ENCODE measurements at regions not wholly inside any gene's neighbourhood (a gene's known extent, or its start where the extent isn't known, plus 50 kb on each side); places are given as distances from the start of the nearest gene placed in this dataset.

DNA sequence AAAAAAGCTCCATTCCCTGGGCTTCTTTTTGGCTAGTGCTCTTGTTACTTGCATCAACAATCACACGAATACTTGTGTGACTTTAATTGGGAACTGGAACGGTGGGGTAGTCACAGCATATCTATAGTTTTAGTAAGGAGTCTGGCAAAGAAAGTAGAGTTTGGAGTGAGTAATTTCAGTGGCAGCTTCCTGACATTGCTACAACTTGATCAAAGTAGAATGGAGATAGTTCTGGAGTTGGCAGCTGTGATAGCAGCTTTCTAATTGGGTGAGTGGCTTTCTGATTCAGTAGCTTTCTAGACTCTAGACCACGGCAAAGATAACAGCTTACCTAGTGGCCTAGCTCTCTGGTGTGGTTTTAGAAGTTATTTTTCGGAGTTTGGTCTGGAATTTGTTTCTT, 475.0 kb downstream of the TUSC7 start:
- Histone ChIP-seq H3K27me3 (no peaks in the 10 kb centered on the region), H3K4me3 (no peak overlapping the region), H3K4me1 (no peaks in the 10 kb centered on the region), H3K27ac (no peak overlapping the region), H3K36me3 (no peaks in the 10 kb centered on the region), H3K9me3 (no peaks in the 10 kb centered on the region)
- WGBS, 2 donors (ENCODE audit: low coverage in 1 of 2) = 70 to 81% methylated on average over 4 of the region's 4 CpGs
- TF ChIP-seq EP300 (IDR thresholded peaks at IDR 0.05) (no peak), POLR2AphosphoS5 (IDR thresholded peaks at IDR 0.05) (no peak), POLR2A (IDR thresholded peaks at IDR 0.05) (no peak)
- TF ChIP-seq, protein P1, sequence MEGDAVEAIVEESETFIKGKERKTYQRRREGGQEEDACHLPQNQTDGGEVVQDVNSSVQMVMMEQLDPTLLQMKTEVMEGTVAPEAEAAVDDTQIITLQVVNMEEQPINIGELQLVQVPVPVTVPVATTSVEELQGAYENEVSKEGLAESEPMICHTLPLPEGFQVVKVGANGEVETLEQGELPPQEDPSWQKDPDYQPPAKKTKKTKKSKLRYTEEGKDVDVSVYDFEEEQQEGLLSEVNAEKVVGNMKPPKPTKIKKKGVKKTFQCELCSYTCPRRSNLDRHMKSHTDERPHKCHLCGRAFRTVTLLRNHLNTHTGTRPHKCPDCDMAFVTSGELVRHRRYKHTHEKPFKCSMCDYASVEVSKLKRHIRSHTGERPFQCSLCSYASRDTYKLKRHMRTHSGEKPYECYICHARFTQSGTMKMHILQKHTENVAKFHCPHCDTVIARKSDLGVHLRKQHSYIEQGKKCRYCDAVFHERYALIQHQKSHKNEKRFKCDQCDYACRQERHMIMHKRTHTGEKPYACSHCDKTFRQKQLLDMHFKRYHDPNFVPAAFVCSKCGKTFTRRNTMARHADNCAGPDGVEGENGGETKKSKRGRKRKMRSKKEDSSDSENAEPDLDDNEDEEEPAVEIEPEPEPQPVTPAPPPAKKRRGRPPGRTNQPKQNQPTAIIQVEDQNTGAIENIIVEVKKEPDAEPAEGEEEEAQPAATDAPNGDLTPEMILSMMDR (IDR thresholded peaks at IDR 0.05) = no peak
- no peak for ATAC-seq

DNA sequence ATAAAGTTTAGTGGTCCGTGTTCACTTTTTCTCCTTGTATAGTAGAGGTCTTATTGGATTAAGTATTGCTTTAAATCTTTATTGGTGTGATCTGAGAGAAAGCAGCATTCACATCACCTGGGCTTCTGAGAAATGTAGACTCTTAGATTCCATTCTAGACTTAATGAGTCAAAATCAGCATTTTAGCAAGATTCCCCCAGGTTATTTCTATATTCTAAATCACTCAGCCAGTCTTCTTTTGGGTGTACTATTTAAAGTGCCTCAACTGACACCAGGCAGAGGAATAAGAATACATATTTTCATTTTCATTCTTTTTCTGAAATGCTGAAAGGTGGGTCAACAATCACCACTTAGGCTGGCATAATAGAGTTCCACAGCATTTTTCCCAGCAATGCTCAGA, 481.7 kb downstream of the TUSC7 start:
- WGBS, 2 donors (ENCODE audit: low coverage in 1 of 2) = 82% methylated on average over 1 of the region's 1 CpG; no CpG with 5 or more reads in 1 of the 2 donors
- Histone ChIP-seq H3K36me3 (no peaks in the 10 kb centered on the region), H3K4me1 (no peaks in the 10 kb centered on the region), H3K4me3 (no peak overlapping the region), H3K27me3 (no peaks in the 10 kb centered on the region), H3K27ac (no peak overlapping the region), H3K9me3 (no peaks in the 10 kb centered on the region)
- no peak for ATAC-seq
- TF ChIP-seq POLR2A (IDR thresholded peaks at IDR 0.05) (no peak), EP300 (IDR thresholded peaks at IDR 0.05) (no peak), POLR2AphosphoS5 (IDR thresholded peaks at IDR 0.05) (no peak)
- TF ChIP-seq, protein P1 (IDR thresholded peaks at IDR 0.05) = no peak

DNA sequence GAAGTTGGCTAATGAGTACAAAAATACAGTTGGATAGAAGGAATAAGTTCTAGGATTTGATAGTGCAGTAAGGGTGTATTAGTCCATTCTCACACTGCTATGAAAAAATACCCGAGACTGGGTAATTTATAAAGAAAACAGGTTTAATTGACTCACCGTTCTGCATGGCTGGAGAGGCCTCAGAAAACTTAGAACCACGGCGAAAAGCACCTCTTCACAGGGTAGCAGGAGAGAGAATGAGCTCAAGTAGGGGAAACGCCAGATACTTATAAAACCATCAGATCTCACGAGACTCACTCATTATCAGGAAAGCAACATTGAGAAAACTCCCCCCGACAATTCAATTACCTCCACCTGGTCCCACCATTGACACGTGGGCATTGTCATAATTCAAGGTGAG, 483.3 kb downstream of the TUSC7 start:
- no peaks in the 10 kb centered on the region for H3K9me3 ChIP-seq
- no peak overlapping the region for H3K4me3 ChIP-seq
- H3K4me1 ChIP-seq = no peaks in the 10 kb centered on the region
- H3K36me3 ChIP-seq = no peaks in the 10 kb centered on the region
- 92 to 97% methylated on average over 5 to 8 of the region's 8 CpGs for WGBS, 2 donors (ENCODE audit: low coverage in 1 of 2)
- H3K27ac ChIP-seq = no peak overlapping the region
- no peaks in the 10 kb centered on the region for H3K27me3 ChIP-seq
- ATAC-seq = no peak
- TF ChIP-seq EP300 (IDR thresholded peaks at IDR 0.05) = no peak
- TF ChIP-seq POLR2A (IDR thresholded peaks at IDR 0.05) = no peak
- TF ChIP-seq, protein P1 (IDR thresholded peaks at IDR 0.05) = no peak
- TF ChIP-seq POLR2AphosphoS5 (IDR thresholded peaks at IDR 0.05) = no peak

DNA sequence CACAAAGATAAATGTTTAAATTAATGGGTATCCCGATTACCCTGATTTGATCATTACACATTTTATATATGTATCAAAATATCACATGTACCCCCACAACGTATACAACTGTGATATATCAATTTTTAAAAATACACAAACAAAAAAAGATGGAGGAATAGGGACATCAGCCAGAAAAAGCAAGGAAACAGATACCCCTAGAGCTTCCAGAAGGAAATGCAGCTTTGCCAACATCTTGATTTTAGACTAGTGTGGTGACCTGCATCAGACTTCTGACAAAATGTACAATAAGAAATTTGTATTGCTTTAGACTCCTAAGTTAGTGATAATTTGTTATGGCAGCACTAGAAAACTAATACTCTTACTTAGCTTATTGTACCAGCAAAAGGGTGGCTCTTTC, 483.8 kb downstream of the TUSC7 start:
- TF ChIP-seq, protein P1 (IDR thresholded peaks at IDR 0.05) = no peak
- TF ChIP-seq EP300 (IDR thresholded peaks at IDR 0.05) = no peak
- no peak for TF ChIP-seq POLR2A (IDR thresholded peaks at IDR 0.05)
- no peak for TF ChIP-seq POLR2AphosphoS5 (IDR thresholded peaks at IDR 0.05)
- 69 to 84% methylated on average over 2 of the region's 2 CpGs for WGBS, 2 donors (ENCODE audit: low coverage in 1 of 2)
- Histone ChIP-seq H3K9me3 (no peaks in the 10 kb centered on the region), H3K36me3 (no peaks in the 10 kb centered on the region), H3K27ac (no peak overlapping the region), H3K27me3 (no peaks in the 10 kb centered on the region), H3K4me1 (no peaks in the 10 kb centered on the region), H3K4me3 (no peak overlapping the region)
- ATAC-seq = no peak

DNA sequence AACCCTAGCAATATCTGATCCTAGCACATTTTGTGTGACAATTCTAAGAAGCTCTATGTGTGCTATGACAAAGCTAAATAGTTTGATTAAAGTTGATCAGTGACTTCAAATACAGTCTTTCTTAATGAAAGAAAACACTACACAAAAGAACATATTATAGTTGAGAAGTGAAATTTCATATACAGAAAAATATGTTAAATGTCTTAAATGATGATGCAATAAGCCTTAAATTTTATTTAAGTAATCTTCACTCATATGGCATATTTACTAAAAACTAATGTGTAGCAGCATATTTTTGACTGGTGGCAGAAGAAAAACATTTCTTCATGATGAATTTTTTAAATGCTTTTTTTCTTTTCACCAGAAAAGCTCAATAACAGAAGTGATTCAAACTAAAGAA, 485.5 kb downstream of the TUSC7 start:
- H3K27me3 ChIP-seq = no peaks in the 10 kb centered on the region
- no peak overlapping the region for H3K4me3 ChIP-seq
- H3K4me1 ChIP-seq = no peaks in the 10 kb centered on the region
- ATAC-seq = no peak
- no peaks in the 10 kb centered on the region for H3K9me3 ChIP-seq
- no peaks in the 10 kb centered on the region for H3K36me3 ChIP-seq
- no peak for TF ChIP-seq POLR2AphosphoS5 (IDR thresholded peaks at IDR 0.05)
- no peak for TF ChIP-seq POLR2A (IDR thresholded peaks at IDR 0.05)
- no peak for TF ChIP-seq EP300 (IDR thresholded peaks at IDR 0.05)
- TF ChIP-seq, protein P1 (IDR thresholded peaks at IDR 0.05) = no peak
- H3K27ac ChIP-seq = no peak overlapping the region
